HG02885 (cell line): ENCODE measurements at regions not wholly inside any gene's neighbourhood (a gene's known extent, or its start where the extent isn't known, plus 50 kb on each side); places are given as distances from the start of the nearest gene placed in this dataset.
A peak's percentile ranks its signal among the peaks of the same experiment; 100 is the strongest.
"Not testable (repeated sequence)": the region's sequence is repeated elsewhere in the genome, so short reads cannot be mapped to it uniquely, and the experiment has no call there.

ENCODE experiments used
- ATAC-seq: cut with Tn5 transposase; IDR thresholded peaks from one replicate; pipeline ENCODE4 v1.9.1; 2021; ENCODE audit warnings: mild to moderate bottlenecking; ENCODE audit not compliant: unreplicated experiment, poor library complexity

DNA sequence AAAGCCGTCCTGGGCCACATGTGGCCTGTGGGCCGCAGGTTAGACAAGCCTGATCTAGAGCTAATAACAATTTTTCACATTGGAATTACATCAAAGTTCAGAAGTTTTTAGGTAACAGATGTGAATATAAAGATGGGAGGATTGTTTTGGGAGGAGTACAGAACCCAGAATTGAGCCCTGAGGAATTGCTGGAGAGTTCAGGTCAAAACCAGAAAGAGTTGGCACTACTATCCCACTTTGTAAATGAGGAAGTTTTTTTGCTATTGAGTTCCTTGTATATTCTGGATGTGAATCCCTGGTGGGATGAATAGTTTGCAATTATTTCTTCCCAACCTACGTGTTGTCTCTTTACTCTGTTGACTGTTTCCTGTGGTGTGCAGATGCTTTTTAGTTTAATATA lies 109.5 kb upstream of the LIPC start:
- ATAC-seq = no peak

DNA sequence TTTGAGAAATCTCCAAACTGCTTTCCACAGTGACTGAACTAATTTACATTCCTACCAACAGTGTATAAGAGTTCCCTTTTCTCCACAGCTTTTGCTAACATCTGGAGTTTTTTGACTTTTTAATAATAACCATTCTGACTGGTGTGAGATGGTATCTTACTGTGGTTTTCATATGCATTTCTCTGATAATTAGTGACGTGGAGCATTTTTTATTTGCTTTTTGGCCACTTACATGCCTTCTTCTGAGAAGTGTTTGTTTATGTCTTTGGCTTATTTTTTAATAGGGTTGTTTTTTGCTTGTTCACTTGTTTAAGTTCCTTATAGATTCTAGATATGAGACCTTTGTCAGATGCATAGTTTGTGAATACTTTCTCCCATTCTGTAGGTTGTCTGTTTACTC lies 108.5 kb upstream of the LIPC start:
- ATAC-seq = not testable (repeated sequence)

DNA sequence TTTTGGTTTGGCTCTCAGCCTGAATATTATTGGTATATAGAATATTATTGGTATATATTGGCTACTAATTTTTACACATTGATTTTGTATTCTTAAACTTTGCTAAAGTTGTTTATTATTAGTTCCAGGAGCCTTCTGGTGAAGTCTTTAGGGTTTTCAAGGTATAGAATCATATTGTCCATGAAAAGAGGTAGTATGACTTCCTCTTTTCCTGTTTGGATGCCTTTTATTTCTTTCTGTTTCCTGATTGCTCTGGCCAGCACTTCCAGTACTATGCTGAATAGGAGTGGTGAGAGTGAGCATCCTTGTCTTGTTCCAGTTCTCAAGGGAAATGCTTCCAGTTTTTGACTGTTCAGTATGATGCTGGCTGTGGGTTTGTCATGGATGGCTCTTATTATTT lies 107.3 kb upstream of the LIPC start:
- ATAC-seq = no peak

DNA sequence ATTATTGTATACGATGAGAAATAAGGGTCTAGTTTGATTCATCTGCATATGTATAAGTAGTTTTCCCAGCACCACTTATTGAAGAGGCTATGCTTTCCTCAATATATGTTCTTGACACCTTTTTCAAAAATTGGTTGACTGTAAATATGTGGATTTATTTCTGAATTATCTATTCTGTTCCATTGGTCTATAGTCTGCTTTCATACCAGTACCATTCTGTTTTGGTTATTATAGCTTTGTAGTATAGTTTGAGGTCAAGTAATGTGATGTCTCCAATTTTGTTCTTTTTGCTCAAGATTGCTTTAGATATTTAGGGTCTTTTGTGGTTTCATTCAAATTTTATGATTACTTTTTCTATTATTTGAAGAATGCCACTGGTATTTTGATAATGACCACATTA lies 103.8 kb upstream of the LIPC start:
- ATAC-seq = no peak

DNA sequence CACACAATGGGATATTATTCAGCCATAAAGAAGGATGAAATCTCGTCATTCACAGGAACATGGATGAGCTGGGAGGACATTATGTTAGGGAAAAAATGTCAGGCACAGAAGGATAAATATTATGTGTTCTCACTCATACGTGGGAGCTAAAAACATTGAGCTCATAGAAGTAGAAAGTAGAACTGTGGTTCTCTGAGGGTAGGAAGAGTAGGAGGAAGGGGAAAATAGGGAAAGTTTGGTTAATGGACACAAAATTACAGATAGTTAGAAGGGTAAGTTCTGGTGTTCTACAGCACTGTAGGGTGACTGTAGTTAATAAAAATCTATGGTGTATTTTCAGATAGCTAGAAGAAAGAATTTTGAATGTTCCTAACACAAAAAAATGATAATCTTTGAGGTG lies 102.6 kb upstream of the LIPC start:
- ATAC-seq = no peak

DNA sequence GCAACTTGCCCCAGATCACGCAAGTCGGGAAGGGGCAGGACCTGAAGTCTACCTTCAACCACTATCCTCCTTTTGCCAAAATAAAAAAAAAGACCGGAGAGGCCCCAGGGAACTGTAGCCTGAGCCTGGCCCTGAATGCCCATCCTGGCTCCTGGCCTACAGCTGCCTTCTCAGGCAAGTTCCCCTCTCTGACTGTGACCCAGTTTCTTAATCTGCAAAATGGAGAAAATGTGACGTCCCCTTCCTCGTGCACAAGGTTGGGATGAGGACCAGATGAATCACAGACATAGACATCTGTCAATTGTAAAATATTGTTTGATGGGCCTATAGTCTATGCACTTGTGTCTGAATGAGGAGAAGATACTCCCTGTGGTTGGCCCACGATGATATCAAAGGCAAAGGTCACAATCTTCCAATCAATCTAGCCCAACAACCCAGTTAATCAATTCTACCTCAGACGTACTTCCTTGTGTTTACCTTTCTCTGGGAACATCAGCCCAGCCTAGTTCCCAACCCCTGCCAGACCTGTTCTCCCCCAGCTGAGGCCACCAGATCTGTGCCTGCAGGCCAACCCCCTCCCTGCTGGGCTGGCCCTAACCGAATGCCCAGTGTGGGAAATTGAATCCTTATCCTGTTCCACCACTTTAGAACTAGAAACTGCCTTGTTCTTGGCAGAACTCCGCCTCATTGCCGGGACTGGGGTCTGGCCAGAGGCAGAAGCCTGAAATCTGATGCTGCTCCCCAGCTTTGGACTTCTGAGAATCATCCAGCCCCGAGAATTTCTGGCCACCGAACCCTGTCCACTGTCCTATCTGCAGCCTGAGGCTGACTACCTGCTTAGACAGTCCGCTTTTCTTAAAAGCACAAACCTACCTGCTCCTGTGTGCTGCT lies 101.8 kb upstream of the LIPC start:
- ATAC-seq = no peak

DNA sequence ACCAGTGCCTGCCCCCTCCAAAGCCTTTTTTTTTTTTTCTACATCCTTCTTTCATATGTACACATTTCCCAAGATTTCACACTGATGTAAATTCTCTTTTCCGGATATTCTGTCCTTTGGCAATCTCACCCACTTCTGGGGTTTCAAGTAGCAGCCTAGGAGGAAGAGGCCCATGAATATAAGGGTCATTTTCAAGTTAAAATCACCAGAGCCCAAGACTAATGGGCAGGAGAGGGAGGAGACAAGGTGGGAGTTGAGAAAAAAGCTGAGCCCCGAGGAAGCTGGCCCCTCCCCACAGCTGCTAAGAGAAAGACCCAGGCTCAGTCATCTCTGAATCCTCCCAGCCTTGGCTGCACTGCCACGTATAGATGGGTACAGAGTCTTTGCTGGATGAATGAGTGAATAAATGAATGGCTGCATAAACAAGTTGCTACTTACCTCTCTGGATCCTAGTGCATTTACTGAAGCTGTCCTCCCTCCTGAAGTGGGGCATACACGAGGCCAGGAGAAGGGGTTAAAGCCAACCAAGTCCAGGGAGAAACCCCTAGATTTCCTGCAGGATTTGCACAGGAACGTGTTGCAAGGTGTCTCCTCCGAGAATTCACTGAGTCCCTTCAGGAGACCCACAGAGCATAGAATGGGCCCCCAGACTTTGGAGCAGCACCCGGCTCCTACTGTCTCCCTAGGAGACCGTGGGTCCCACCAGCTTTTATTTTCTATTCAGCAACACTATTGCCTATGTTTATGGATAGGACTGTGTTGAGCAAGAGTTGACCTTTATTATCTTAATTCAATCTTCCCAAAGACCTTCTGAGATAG lies 100.8 kb upstream of the LIPC start:
- no peak for ATAC-seq

DNA sequence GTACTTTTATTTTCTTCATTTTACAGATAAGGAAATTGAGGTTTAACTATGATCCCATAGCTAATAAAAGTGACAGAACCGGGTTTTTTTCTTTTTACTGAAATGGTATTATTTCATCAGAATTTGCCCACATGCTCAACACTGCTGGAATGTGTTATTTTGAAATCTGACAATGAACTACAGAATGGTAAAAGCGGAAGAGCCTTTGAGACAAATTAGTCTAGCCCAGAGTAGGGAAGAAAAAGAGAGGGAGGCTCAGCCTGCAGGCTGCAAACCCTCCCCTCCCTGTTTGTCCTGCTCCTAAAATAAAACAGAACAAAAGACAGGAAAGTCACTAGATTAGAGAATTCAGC lies 100.3 kb upstream of the LIPC start:
- no peak for ATAC-seq

DNA sequence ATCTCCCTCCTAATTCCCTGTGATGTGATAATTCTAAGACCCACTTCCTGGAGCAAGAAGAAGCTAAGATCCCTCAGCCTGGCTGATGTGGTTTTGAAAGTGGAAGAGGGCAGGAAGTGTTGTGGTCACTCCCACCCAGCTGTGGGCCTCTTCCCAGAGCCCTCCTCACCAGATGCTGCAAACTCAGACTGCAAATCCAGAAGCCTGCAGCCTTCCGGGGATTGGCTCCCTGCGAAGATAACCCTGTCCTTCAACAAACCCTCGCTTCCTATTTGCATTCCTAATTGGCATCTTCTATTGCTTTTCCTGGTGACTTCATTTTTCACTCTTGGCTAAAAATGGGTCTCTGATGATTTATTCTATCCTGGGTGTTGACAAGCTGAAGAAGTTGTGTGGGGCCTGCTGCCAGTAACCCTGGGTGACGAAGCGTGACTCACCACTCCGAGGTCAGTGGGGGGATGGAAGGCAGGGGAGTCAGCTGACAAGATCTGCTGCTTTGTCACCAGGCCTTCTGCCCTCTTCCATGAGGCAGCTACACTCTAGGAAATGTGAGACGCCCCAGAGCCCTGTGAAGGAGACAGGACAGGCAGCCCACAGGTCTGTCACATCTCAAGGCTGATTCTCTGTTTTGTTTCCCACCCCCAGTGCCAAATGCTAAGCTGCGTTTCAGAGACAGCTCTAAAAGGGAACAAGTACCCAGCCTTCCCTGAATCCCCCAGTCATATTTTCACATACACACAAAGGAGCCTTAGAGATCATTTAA lies 99.7 kb upstream of the LIPC start:
- ATAC-seq = peak; percentile 74

DNA sequence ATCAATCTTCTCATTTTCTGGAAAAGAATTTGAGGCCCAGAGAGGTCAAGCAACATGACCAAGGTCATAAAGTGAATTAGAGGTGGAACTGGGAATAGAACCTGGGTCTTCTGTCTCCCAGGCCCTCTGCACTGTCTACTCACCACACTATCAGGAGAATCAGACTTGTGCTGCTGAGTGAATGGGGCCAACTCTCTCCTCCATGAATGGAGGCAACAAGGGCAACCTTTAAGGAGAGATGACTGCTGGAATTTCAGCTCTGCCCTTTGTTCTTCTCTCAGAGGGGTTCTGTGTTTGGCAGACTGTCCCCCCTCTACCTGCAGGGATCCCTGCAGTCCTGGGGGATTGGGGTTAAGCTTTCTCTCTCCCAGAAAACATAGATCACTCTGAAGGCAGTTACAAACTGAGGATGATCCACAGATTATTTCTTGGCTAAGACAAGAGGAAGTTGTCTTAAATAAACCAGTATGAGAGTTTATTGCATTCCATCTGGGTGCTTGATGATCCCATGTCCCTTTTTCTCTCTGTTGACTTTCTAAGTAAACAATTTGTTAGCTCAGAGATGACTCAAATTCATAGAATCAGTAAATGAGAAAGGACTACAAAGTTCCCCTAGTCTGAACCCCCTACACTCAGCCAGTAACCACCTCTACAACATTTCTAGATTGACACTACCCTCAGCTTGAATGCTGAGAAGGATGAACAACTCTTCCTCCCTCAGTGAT lies 99.0 kb upstream of the LIPC start:
- no peak for ATAC-seq

DNA sequence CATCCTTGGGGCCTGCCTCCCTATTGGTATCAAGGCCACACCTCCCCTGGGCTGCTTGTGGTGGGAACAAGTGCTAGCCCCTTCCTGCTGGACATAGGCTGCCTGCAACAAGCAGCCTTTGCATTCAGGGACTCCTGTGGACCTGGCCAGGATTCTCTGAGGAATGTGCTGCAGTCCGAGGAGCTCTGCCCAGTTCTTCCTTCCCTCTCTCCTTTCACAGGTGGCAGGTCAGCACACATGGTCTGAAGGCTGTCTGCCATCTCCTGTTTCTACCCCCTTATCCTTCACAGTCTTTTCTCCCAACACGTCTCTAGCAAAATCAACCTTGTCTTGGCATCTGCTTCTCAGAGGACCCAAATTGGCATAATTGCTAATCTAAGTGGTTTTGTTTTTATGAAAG lies 97.0 kb upstream of the LIPC start:
- ATAC-seq = no peak

DNA sequence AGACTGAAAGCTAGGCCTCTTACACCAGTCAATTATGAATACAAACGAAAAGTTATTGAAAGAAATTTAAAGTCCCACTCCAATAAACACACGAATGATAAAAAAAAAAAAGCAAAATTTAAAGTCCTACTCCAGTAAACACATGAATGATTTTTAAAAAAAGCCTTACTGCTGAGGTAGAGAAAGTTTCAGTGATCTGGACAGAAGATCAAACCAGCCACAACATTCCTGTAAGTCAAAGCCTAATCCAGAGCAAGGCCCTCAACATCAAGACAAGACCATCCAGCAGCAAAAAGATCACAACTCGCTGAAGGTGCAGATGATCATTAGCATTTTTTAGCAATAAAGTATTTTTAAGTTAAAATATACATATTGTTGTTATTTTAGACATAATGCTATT lies 95.6 kb upstream of the LIPC start:
- no peak for ATAC-seq

DNA sequence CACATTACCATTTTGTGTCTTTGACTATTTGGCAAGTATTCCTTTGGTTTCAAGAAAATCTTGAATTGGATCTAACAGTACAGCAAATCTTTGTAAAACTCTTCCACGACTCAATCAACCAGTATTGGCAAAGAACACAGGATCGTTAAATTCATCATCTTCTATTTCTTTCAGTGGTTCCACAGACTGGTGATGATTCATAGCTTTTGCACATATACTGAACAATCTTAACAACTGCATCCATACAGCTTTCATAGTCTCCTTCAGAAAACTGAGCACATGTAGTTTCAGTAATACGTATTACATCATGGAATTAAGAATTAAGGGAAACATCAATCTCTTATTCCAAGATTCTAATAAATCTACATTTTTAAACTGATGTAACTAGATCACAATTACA lies 91.6 kb upstream of the LIPC start:
- ATAC-seq = no peak

DNA sequence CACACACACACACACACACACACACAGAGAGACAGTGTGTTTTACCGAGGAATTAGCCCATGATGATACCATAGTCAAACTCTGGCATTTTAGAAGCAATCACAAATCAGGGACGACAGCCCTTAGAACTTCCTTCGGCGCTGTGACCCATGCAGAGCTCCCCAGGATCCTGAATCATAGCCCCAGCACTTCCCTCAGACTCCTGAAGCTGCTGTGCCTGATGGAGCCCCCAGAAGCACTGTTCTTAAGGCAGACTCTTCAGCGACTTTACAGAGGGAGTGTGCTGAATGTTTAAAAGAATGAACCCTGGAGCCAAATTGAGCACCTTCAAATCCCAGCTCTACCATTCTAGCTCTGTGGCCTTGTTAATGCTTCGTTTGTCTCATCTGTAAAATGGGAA lies 89.3 kb upstream of the LIPC start:
- no peak for ATAC-seq

DNA sequence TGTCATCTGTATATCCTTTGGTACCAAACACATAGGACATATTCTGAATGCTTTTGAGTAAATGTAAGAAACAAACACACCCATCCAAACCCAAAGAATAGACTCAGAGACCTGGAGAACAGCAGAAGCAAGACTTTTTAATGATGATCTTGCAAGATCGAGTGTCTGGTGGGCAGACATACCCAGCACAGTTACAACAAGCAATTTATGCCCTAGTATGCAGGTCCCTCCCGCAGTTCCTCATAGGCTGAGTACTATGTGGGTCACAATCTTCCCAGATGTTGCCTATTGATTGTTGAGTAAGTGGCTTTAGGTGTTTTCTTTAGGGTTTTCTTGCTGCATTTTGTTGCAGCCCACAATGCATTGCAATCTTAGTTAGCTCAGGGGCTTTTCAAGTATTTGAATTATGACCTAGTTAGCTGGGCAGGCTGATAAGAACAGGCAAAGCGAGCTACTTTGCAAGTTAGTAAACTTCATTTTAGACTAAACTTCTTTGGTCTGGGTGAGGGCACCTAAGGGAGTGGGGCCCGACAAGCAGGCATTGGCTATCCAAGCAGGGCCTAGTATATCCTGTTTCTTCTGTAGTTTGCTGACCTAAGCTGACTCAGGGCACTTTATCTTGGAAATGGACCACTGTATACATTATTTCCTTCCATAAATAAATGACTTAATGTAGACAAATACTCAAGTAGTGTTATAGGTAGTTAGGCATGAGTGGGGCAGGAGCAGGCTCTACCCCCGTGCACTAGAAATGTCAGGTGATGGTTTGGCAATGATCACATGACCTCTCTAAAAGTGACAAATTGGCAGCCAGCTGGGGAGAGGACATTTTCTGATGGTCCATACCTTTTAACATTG lies 87.3 kb upstream of the LIPC start:
- no peak for ATAC-seq

DNA sequence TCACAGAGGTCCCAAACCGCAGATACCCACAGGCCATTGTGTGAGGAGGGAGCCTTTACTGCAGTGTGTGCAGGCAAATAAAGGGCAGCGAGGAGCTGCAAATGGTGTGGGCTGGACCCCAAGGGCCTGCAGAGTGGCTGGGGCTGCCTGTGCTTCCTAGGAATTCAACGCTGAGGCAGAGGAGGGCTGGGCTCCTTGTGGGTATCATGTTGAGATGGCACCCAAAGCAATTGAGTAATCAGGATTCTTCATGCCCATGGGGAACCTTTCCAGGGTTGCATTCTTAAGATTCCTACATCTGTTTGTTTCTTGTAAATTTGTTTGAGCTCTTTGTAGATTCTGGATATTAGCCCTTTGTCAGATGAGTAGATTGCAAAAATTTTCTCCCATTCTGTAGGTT lies 85.4 kb upstream of the LIPC start:
- ATAC-seq = no peak

DNA sequence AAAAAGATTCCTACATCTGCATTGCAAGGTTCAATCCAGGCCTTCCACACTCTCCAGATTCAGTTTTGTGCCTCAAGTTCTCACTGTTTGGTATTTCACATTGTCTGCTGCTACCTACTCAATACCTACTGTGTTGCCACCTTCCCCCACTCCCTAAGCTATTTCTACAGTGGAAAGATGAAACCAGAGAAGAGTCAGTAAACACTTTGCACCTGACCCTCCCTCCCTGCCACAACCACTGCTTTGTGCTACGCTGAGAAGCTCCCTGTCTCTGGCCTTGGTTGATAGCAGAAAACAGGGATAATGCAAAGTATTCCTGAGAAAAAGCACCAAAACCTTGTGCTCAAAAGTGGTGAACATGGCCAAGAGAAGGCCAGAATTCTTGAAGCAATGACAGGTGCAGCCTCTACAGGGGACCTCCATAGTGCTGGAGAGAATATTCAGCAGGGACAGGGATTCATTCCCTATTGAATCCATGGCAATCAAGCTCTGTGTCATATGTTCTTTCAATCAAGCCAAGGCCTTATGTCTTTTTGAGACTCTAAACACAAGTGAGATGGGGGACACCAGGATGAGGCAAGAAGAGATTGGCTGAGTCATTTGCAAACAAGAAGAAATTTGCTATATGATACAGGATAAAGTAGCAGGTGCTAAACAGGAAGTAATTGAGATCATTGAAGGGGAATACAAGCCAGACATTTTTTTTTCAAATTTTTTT lies 83.5 kb upstream of the LIPC start:
- ATAC-seq = no peak

DNA sequence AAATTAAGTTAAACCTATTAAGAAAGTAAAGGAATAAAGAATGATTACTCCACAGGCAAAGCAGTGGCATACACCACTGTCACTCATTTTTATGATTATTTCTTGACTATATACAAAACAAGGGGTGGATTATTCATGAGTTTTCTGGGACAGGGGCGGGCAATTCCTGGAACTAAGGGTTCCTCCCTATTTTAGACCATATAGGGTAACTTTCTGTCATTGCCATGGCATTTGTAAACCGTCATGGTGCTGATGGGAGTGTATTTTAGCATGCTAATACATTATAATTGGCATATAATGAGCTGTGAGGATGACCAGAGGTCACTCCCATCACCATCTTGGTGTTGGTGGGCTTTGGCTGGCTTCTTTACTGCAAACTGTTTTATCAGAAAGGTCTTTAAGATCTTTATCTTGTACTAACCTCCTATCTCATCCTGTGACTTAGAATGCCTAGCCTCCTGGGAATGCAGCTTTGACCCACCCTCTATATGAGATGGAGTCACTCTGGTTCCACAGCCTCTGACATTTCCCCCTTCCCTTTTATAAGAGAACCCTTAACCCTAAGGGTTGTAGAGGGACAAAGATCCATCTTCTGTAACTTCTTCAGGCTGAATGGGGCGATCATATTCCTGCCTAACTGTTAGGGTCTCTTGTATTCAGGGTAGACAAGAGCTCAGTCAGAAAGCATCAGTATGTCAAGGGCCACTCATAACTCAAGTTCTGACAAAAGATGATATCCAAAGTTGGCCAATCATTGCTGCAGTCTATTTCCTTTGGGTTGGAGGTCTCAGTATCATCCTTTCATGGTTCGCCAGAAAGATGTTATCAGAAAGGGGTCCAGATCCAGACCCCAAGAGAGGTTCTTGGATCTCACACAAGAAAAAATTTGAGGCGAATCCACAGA lies 79.5 kb upstream of the LIPC start:
- ATAC-seq = no peak
